GM19239 (cell line): ENCODE measurements at regions not wholly inside any gene's neighbourhood (a gene's known extent, or its start where the extent isn't known, plus 50 kb on each side); places are given as distances from the start of the nearest gene placed in this dataset.
"Not testable (repeated sequence)": the region's sequence is repeated elsewhere in the genome, so short reads cannot be mapped to it uniquely, and the experiment has no call there.

Source experiments
- DNase-seq: peaks from one replicate; pipeline ENCODE4 v3.0.0; 2011; ENCODE audit warnings: low spot score; ENCODE audit not compliant: insufficient read length
- FAIRE-seq: peaks from 2 replicates; lab custom pipeline; 2011; peaks lifted over from hg19 to GRCh38; lab: Jason Lieb, UNC

DNA sequence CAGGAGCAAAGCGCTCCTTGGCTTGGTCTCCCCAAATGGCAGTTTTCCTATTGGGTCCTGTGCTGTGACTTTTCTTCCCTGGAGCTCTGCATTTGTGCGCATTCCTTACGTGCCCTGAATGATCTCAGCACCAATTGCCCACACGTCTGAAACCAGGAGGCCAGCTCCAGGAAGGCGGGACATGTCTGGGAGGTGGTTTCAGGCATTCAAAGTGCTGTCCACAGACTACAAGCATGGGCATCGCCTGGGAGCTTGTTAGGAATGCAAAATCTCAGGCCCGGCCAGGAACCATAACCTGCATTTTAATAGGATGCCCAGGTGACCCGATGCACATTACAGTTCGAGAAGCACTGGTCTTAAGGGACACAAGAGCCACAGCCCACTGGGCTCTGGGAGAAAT, 239.6 kb downstream of the ANKRD60 start:
- no peak for FAIRE-seq

DNA sequence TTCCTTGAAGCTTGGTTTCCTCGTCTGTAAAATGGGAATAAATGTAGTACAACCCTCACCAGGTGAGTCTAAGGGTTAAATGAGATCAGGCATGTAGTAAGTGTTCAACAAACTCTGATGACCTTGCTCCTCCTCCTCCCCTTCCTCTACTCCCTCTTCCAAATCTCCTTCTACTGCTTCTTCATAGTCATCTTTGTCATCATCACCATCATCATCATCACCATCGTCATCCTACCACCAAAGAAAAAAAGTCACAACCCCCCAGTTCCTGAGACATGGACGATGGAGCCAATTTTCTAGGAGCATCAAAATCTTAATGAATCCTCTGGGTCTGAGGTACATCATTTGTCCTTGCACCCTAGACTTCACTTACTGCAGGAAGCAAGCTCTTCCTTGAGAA, 240.0 kb downstream of the ANKRD60 start:
- FAIRE-seq, result no peak

More for the DNA sequence above, 239.6 kb downstream of the ANKRD60 start:
- no peak for DNase-seq

DNA sequence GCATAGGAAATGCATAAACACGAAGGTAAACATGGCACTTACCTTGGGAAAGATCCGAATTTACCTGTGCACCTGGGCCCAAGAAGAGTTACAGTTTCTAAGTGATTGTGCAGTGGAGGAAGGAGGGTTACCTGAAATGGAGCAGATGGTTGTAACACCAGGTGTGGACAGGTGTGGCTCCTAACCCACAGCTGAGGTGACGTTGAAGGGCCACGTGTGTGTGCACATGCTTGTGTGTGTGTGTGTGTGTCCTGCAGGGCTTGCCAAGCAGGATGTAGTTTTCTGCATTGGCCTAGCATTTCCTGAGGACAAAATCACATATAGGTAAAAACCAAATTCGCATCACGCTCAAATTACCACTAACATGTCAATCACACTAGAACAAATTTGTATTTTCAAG, 240.8 kb downstream of the ANKRD60 start:
- FAIRE-seq, result no peak
- no peak for DNase-seq

More for the DNA sequence above, 240.0 kb downstream of the ANKRD60 start:
- no peak for DNase-seq

DNA sequence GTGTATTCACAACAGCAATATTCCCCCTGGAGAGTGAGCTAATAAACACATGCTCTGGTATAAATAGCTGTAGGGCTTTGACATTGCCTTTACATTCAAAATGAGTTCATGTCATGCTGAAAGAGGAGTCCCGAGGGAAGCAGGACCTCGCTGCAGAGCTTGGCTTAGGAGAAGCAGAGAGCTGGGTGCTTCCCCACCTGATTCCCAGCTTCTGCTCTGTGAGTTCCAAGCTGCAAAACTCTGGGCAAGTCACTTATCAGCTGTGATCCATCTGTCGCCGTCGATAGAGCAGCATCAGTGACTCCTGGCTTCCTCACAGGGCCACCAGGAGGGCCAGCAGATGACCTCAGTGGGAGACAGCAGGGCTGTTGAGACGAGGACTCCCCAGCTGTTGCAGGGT, 241.8 kb downstream of the ANKRD60 start:
- FAIRE-seq (no peak), DNase-seq (no peak)

DNA sequence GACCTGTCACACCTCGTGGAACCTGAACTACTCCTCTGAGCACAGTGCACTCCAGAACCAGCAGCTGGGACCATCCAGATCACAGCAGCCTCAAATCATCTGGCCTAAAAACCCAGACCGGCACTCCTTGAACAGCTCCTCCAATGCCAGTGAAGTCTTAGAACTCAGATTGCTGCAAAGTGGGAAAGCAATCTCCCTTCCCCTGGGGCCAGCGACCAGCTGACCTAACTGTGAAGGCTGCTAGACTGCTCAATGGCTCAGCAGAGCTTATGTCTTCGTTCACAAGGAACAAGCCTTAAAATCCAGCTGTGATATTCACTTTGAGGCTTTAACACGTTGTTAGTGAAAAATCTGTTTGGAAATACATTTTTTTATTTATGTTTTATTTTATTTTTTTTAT, 243.2 kb downstream of the ANKRD60 start:
- FAIRE-seq, result no peak
- DNase-seq, result no peak

DNA sequence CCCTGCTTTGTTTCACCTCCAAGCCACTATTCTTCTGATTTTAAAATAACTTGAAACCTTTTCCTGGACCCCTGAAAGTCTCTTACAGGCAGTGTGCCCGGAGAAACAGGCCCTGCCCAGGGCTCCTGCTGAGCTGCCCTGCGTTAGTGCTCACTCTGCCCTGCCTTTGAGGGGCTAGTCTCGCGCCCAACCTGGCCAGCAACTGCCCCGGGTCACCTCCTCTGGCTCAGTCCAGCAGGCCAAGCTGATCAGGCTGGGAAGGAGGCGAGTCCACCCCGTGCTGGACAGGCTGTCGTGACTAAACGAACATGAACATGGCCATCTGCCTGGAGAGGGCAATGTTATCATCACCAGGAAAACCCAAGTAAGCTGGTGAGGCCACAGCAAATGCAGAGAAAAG, 245.4 kb downstream of the ANKRD60 start:
- no peak for FAIRE-seq

DNA sequence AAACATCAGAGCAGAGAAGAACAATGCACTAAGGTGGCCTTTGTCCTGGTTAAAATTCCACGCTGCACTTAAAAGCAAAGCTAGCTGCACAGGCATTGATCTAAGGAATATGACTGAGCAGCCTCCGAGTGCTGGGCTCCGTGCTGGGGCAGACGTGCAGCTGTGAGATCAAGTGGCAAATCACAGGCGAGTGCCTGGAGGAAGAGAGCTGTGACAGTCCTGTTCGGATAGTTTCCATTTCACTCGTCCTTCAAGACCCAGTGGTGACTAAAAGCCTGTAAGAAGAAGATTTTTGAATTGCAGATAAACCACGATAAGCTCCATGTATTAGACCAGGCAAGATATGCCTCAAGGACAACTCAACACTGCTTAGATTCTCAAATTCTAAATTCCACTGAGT, 247.9 kb downstream of the ANKRD60 start:
- DNase-seq (no peak), FAIRE-seq (no peak)

More for the DNA sequence above, 245.4 kb downstream of the ANKRD60 start:
- DNase-seq, result no peak

DNA sequence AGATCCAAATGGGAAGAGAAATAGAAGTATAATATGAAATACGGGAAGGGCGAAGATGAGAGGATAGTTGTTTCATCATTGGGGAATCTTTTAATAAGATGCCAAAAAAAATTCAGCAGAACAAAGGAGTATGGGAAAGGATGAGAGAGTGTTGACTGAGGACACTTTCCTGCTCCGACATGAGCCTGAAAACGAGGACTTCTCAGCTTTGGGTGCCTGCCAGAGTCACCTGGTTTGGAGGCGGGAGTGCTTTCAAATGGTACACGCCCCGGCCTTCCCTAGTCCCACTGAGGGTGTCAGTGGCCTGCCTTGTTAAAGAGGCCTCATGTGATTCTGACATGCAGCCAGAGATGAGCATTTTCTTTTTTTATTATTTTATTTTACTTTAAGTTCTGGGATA, 250.9 kb downstream of the ANKRD60 start:
- FAIRE-seq, result no peak
- DNase-seq, result no peak

DNA sequence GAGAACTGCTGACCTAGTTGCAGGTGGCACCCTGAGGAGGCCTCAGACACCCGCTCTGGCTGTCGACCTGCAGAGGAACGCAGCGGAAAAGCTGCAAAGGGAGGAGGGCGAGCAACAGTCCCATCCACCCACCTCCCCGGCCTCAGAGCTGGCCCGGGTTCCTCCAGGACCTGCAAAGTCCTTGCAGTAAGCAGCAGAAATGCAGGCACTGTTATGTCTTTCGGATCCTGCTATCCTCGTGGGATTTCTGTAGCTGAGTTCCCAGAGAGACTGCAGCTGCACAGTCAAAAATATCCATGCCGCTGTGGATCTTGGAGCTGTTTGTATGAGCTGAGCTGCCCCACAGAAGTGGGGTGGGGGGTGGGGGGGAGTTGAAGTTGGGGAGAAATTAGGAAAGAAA, 251.3 kb downstream of the ANKRD60 start:
- FAIRE-seq, result no peak

DNA sequence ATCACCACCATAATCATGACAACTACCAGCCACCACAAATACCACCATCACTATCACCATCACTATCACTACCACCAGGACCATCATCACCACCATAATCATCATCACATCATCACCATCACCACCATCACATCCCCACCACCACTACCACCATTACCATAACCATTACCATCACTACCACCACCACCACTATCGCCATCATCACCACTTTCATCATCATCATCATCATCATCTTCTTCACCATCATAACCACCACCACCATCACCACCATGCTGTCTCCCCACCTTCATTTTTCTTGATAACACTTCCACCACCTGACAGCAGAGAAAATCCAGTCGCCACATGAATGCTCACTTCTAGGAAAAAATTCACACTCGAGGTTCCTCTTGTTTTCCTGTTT, 253.6 kb downstream of the ANKRD60 start:
- FAIRE-seq (no peak), DNase-seq (no peak)

More for the DNA sequence above, 251.3 kb downstream of the ANKRD60 start:
- DNase-seq, result no peak

DNA sequence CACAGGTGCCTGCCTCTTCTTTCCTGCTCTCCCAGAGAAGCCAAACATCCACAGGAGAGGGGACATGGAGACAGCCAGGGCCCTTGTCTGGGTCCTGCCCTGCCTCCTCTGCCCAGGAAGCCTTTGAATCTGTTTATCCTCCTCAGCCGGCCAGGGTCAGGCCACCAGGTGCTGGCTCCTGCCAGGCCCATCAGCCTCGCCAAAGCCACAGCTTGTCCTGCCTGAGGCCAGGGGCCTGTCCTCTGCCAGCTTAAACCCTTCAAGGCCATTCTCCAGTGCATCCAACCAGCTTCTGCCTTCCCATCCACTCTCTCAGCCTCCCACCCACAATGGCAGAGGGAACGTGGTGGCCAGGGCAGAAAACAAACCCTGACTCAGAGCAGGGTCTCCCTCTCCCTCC, 254.6 kb downstream of the ANKRD60 start:
- FAIRE-seq (no peak), DNase-seq (no peak)

DNA sequence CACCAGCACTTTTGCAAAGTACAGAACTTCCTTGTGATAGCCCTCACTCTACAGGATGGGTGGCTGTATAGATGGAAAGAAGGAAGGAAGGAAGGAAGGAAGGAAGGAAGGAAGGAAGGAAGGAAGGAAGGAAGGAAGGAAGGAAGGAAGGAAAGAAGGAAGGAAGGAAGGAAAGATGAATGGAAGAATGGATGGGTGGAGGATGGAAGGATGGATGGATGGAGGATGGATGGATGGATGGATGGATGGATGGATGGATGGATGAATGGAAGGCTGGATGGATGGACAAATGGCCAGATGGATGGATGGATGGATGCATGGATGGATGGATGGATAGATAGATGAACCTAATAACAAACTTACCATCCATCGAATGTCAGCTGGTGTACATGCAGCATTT, 256.9 kb downstream of the ANKRD60 start:
- not testable (repeated sequence) for FAIRE-seq, DNase-seq

DNA sequence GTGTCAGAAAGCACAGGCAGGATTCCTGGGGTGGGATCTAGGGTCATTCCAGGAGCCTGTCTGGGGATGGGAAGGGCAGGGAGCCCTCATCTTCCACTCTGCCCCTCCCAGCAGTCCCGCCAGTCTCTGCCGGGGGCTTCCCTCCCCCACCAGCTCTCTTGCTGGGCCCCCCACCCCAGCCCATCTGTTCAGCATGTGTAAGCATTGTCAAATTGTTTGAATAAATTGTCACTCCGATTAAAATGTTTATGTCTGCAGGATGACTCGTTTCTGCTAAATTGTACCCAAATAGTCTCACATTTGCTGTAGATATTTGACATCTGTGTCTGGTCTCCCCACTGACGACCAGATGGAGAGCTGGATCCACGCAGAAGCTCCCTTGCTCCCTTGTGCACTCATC, 257.6 kb downstream of the ANKRD60 start:
- no peak for FAIRE-seq
- DNase-seq, result no peak

DNA sequence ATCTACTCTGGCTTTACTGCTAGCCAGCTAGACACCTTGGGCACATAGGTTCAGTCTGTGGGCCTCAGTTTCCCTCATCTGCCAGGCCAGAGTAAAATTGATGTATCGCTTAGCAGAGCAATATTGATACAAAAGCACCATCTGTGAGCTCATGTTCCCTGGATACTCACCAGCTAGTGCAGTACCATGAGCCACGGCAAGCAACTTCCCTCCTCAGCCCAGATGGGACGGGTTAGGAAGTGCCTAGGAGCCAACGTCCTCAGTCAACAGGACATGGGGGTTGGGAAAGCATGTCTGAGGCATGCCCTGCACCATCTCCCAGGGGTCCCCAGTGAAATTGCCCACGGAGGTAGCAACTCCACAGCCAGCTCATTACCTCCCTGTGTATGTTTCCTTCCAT, 258.3 kb downstream of the ANKRD60 start:
- FAIRE-seq, result no peak
- DNase-seq, result no peak

DNA sequence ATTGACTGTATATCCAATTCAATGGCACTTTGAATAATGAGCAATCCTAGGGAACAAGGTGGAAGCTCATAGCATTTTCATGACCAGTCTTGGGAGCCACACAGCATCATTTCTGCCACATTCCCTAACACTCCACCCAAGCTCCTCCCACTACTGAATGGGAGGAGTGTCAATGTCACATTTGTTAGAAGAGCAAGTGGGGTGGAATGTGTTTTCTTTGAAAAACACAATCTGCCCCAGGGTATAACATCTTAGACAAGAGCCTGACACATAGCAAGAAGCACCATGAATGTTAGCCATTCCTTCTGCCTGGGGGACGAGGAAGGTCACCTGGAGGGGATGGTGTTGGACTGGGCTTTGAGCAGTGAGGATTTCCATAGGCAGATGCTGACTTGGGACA, 258.3 kb upstream of the PMEPA1 start:
- FAIRE-seq, result no peak
- DNase-seq, result no peak

DNA sequence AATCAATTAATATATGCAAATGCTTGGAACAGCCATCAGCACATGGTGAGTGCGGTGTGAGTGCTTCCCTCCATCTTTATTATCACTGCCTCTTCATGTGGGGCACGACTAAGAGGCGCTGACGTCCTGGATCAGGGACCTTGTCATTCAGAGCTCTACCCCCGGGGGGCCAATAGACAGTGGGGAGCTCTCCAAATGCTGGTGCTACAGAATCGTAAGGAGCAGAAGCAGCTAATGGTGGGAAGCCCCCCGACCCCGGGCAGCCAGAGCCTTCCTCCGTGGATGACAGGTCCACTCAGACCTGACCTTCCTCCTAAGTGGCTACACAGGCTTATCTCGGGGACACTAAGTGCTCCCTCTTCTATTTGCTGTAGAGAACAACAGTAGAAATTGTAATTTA, 257.5 kb upstream of the PMEPA1 start:
- DNase-seq (no peak), FAIRE-seq (no peak)

DNA sequence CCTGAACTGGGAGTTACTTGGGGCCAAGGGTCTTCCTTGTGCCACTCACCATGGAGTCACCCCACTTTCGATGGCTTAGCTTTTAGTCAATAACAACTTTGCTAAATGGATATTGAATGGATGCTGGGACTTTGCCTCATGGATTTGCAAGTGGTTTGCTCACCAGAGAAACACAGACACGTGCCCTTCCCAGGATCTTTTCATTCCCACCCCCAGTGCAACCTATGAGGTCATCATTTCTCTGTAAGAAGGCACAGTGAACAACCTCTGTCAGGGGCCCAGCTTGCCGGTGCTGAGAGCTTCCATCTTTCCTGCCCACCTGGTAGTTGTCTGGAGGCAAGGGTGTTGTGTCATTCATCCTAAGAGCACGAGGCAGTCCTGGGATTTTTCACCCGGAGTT, 256.8 kb upstream of the PMEPA1 start:
- no peak for FAIRE-seq
- no peak for DNase-seq

DNA sequence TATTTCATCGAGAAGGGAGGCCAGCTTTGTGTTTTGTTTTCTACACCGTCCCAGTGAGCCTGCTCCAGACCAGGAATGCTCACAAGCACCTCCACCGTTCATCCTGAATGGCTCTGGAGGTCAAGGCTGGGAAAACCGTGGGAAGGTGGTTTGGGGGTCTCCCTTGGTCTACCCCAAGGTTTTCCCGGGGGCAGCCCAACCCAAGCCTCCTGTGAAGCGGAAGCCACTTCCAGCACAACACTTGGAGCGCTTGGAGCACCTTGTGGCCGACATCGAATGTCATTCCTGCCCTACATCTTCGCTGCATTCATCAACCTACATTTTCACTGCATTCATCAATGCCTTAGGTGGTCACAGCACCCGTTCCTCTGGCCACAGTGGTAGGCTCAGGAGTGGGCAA, 255.6 kb upstream of the PMEPA1 start:
- no peak for FAIRE-seq

DNA sequence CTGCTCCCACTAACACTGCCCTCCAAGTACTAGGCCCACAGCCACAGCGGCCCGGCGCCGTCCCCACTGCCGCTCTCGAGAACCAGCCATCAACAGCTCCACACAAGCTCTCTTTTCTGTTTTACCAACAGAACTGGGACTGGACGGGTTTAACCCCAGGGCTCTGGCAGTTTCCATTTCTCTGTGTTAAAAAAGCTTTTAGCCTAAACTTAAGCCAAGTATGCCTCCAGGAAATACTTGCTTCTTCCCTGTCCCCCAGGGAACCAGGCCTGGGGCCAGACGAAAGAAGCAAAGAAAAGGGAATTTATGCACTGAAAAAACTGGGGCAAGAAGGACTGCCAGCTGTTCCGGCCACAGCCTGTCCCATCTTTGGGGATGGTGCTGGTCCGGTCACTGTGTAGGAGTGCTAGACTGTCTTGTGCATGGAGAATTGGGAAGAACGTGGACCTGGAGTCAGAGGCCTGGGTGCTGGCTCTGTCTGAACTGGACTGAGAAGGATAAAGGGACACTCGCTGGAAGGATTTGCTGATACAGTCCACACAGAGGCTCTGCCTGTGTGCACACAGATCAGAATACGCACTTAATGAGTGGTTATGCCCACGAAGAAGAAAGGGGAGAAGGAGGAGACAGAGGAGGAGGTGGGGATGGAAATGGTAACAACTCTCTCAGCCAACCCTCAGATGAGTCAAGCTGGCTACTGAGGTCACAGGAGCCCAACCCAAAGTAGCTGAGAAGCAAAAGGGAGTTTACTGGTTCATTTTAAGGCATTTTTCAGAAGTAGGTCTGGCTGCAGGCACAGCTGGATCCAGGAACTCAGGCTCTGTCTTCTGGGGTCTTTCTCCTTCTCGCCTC, 254.4 kb upstream of the PMEPA1 start:
- FAIRE-seq (no peak), DNase-seq (no peak)

More for the DNA sequence above, 255.6 kb upstream of the PMEPA1 start:
- DNase-seq, result no peak

DNA sequence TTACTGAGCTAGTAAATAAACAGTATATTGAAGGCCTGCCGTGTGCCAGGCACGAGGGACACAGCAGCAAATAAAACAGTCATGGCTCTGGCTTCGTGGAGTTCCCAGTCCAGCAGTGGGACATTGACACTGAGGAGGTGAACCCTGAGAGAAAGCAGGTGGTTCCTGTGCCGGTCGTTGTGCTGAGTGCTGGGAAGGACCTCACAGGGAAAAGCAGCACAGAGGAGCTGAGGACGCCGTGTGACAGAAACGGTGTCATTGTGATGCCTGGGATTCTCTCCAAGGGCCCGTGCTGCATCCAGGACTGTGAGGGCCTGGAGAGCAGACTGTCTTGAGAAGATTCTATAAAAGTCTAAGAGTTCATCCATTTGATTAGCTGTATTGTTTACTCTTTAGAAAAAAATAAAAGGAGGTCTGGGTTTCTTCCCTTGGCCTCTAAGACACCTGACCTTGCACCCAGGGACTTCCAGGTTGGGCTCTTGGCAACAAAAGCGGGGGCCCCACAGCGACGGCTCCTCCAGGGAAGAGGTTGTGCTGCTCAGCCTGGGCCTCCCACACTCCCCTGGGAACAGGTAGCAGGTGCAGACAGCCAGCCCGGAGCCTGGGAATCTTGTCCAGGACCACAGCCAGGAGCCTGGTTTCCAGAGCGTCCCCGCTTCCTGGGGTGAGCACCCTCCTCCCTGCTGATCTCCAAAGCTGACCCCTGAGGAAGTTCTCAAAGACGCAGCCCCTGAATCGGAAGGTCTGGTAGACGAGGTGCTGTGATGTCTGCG, 251.2 kb upstream of the PMEPA1 start:
- FAIRE-seq, result no peak
- no peak for DNase-seq

DNA sequence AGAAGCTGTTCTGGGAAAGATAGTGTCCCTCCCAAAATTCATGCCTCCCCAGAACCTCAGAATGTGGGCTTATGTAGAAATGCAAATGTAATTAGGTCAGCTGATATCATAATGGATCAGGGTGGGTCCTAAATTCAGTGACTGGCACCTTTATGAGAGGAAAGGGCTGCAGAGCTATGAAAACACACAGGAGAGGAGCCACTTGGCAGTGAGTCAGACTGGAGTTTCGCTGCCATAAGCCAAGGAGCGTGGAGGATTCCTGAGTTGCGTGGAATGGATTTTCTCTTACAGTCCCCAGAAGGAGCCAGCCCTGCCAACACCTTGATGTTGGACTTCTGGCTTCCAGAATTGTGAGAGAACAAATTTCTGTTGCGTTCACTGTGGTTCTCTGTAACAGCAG, 249.8 kb upstream of the PMEPA1 start:
- no peak for DNase-seq
- FAIRE-seq, result no peak
